IMR-90 (cell line): ENCODE measurements at regions not wholly inside any gene's neighbourhood (a gene's known extent, or its start where the extent isn't known, plus 50 kb on each side); places are given as distances from the start of the nearest gene placed in this dataset.

Experiments
- ATAC-seq: fragments of 200-7000 bp; cut with Tn5 transposase; 2 replicates; pipeline ENCODE4 v1.9.1; 2020; ENCODE audit warnings: low read depth, mild to moderate bottlenecking, moderate library complexity
- BruUV-seq: library from RNA; stranded (reverse); fragments of 400-500 nt; replicated peaks from 2 replicates; lab custom pipeline; 2021; lab: Mats Ljungman, UMichigan
- CTCF ChIA-PET: fragments of 300-600 bp; formaldehyde crosslinking; extraction: SDS; loops from one replicate; lab custom pipeline; 2021; ENCODE audit warnings: antibody characterized with exemption; lab: Yijun Ruan, JAX
- POLR2A ChIA-PET: fragments of 300-600 bp; sonication (Branson Sonifier 250); formaldehyde crosslinking; loops from one replicate; lab custom pipeline; 2022; ENCODE audit warnings: antibody characterized with exemption; ENCODE audit not compliant: unreplicated experiment; lab: Charles Lee
- DNase-seq: peaks from one replicate; pipeline ENCODE4 v3.0.0; 2013
- H2AFZ ChIP-seq: replicated peaks from 2 replicates; pipeline ENCODE3; 2013; ENCODE audit warnings: low read length, mild to moderate bottlenecking; ENCODE audit not compliant: poor library complexity
- H2AK5ac ChIP-seq: 2 replicates; pipeline ENCODE4 v1.6.1; 2013; ENCODE audit warnings: low read depth, low read length, inconsistent platforms
- H2AK9ac ChIP-seq: replicated peaks from 2 replicates; pipeline ENCODE3; 2013; ENCODE audit warnings: mild to moderate bottlenecking, low read depth, low read length, moderate library complexity; ENCODE audit not compliant: poor library complexity
- H2BK120ac ChIP-seq: 2 replicates; pipeline ENCODE4 v1.6.1; 2013; ENCODE audit warnings: low read depth, low read length, inconsistent platforms
- H2BK15ac ChIP-seq: 3 replicates; pipeline ENCODE4 v1.6.1; 2013; ENCODE audit warnings: low read depth, low read length, inconsistent platforms
- H2BK20ac ChIP-seq: 2 replicates; pipeline ENCODE4 v1.6.1; 2013; ENCODE audit warnings: low read depth, mild to moderate bottlenecking, inconsistent platforms, low read length, moderate library complexity
- H2BK5ac ChIP-seq: 2 replicates; pipeline ENCODE4 v1.6.1; 2013; ENCODE audit warnings: mild to moderate bottlenecking, low read depth, low read length, inconsistent platforms; ENCODE audit not compliant: poor library complexity, severe bottlenecking
- H3K14ac ChIP-seq: replicated peaks from 2 replicates; pipeline ENCODE4 v1.6.1; 2013; ENCODE audit warnings: low read depth, low read length, inconsistent platforms
- H3K18ac ChIP-seq: 2 replicates; pipeline ENCODE4 v1.6.1; 2013; ENCODE audit warnings: low read depth, low read length, control low read depth
- H3K23ac ChIP-seq: 2 replicates; pipeline ENCODE4 v1.6.1; 2013; ENCODE audit warnings: low read depth, low read length, inconsistent platforms
- H3K27ac ChIP-seq: 2 replicates; pipeline ENCODE4 v1.5.1; 2013; ENCODE audit warnings: mild to moderate bottlenecking, control low read depth, low read length; ENCODE audit not compliant: insufficient read depth
- H3K27me3 ChIP-seq: 2 replicates; pipeline ENCODE4 v1.6.1; 2013; ENCODE audit warnings: low read length; ENCODE audit not compliant: control insufficient read depth, insufficient read depth
- H3K36me3 ChIP-seq: 2 replicates; pipeline ENCODE4 v1.6.1; 2013; ENCODE audit warnings: low read length, mixed read lengths; ENCODE audit not compliant: control insufficient read depth, insufficient read depth
- H3K4ac ChIP-seq: 2 replicates; pipeline ENCODE4 v1.6.1; 2013; ENCODE audit warnings: low read depth, low read length, inconsistent platforms
- H3K4me1 ChIP-seq: 2 replicates; pipeline ENCODE4 v1.6.1; 2013; ENCODE audit warnings: low read length, mixed read lengths; ENCODE audit not compliant: control insufficient read depth, insufficient read depth
- H3K4me2 ChIP-seq: 2 replicates; pipeline ENCODE4 v1.6.1; 2013; ENCODE audit warnings: low read depth, mild to moderate bottlenecking, control low read depth, low read length, moderate library complexity
- H3K4me3 ChIP-seq: 2 replicates; pipeline ENCODE4 v1.5.1; 2013; ENCODE audit warnings: low read depth, mild to moderate bottlenecking, control low read depth, low read length, moderate library complexity; ENCODE audit not compliant: insufficient read depth
- H3K56ac ChIP-seq: 2 replicates; pipeline ENCODE4 v1.6.1; 2013; ENCODE audit warnings: low read length, inconsistent platforms; ENCODE audit not compliant: insufficient read depth; ENCODE audit errors: extremely low read depth
- H3K79me1 ChIP-seq, 2 experiments: 2 replicates each; pipeline ENCODE4 v1.6.1; 2013; ENCODE audit warnings: low read length in 2 of 2, inconsistent platforms in 1 of 2, low read depth in 1 of 2
- H3K9ac ChIP-seq: 2 replicates; pipeline ENCODE4 v1.6.1; 2013; ENCODE audit warnings: low read depth, low read length, control low read depth
- H3K9me1 ChIP-seq: 2 replicates; pipeline ENCODE4 v1.6.1; 2013; ENCODE audit warnings: low read length, inconsistent platforms; ENCODE audit not compliant: insufficient read depth
- H3K9me3 ChIP-seq: 2 replicates; pipeline ENCODE4 v1.6.1; 2013; ENCODE audit warnings: low read length; ENCODE audit not compliant: control insufficient read depth, insufficient read depth
- H4K20me1 ChIP-seq: 2 replicates; pipeline ENCODE4 v1.6.1; 2013; ENCODE audit warnings: low read length, inconsistent platforms; ENCODE audit not compliant: insufficient read depth
- H4K5ac ChIP-seq: 2 replicates; pipeline ENCODE4 v1.6.1; 2013; ENCODE audit warnings: mild to moderate bottlenecking, low read depth, low read length, control low read depth
- H4K8ac ChIP-seq, 2 experiments: 2 replicates each; pipeline ENCODE4 v1.6.1; 2013; ENCODE audit warnings: low read depth in 2 of 2, low read length in 2 of 2, control low read depth in 1 of 2, inconsistent platforms in 1 of 2
- H4K91ac ChIP-seq: 2 replicates; pipeline ENCODE4 v1.6.1; 2013; ENCODE audit warnings: low read depth, low read length, inconsistent platforms; ENCODE audit not compliant: insufficient read depth
- CEBPB ChIP-seq: IDR thresholded peaks from 2 replicates; pipeline ENCODE4 v1.6.1; 2012; ENCODE audit warnings: low read depth, low read length, improper control_type of control experiment
- CHD1 ChIP-seq: IDR thresholded peaks from 2 replicates; pipeline ENCODE4 v1.6.1; 2012; ENCODE audit warnings: low read depth, low read length, improper control_type of control experiment
- NFE2L2 ChIP-seq: fragments of 150-350 bp; IDR thresholded peaks from 2 replicates; pipeline ENCODE4 v1.6.1; 2016; ENCODE audit warnings: low read depth, mild to moderate bottlenecking, low read length
- RCOR1 ChIP-seq: IDR thresholded peaks from 2 replicates; pipeline ENCODE4 v1.6.1; 2012; ENCODE audit warnings: mild to moderate bottlenecking, low read length, improper control_type of control experiment; ENCODE audit not compliant: insufficient replicate concordance
- WGBS, 2 experiments: methylation state at CpG; one replicate each; pipeline versions ENCODE4 v1.1.5 to v1.1.7; 2013; ENCODE audit warnings: missing lambda C conversion rate in 2 of 2; ENCODE audit not compliant: insufficient read length in 1 of 2; ENCODE audit errors: extremely low coverage in 2 of 2; 5-methylcytosine and 5-hydroxymethylcytosine counted together
- dilution Hi-C: fragments of 300-500 bp; cut with HindIII; formaldehyde crosslinking; loops from one replicate; pipeline ENCODE4 v1.14.3; 2018; ENCODE audit warnings: low sequenced_read_pairs; ENCODE audit not compliant: unreplicated experiment
- in situ Hi-C: fragments of 300-500 bp; cut with MboI; formaldehyde crosslinking; loops from 3 replicates; pipeline ENCODE4 v1.14.3; 2019; ENCODE audit warnings: low sequenced_read_pairs, inconsistent platforms, mixed read lengths
- intact Hi-C: fragments of 100-400 bp; cut with micrococcal nuclease; formaldehyde crosslinking; loops from 2 replicates; pipeline ENCODE4 v1.10.0; 2022
- TF ChIP-seq, protein P1 (sequence below): conservative IDR thresholded peaks from 2 replicates; pipeline ENCODE4 v1.5.1; 2012; ENCODE audit warnings: mild to moderate bottlenecking, low read depth, low read length, improper control_type of control experiment
- TF ChIP-seq, protein P2 (sequence below): fragments of 150-350 bp; IDR thresholded peaks from 2 replicates; pipeline ENCODE4 v1.6.1; 2017; ENCODE audit warnings: mild to moderate bottlenecking, antibody characterized with exemption, low read length, low read depth

DNA sequence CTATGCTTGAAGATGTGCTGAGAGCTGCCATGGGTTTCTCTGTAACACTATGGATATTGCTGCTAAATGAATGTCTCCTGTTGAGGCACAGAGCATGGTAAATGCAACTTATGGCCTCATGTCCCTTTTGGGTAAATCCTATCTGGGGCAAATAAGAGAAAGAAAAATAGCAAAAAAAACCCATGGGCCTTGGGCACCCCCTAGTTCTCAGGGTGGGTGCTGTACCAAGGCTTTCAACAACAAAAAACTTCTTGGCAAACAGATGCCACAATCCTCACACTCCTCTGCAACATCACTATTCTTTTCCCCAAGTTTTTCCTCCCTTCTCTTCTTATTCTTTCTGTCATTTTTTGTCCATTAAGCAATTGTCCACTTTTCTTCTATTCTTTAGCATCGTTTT lies 340.1 kb upstream of the ROBO2 start:
- ChIA-PET CTCF (no interaction called here), POLR2A (no interaction called here)
- no peaks in the 10 kb centered on the region for H3K4me1 ChIP-seq
- no peak overlapping the region for H4K8ac ChIP-seq
- no peak overlapping the region for H2AFZ ChIP-seq
- H2BK15ac ChIP-seq: no peak overlapping the region
- H4K91ac ChIP-seq: no peak overlapping the region
- no peak overlapping the region; the same call in 1 of the 2 replicates for H3K23ac ChIP-seq
- no peak overlapping the region for H2BK20ac ChIP-seq
- TF ChIP-seq RCOR1 (no peak), CHD1 (no peak), NFE2L2 (no peak), CEBPB (no peak)
- TF ChIP-seq, protein P1, sequence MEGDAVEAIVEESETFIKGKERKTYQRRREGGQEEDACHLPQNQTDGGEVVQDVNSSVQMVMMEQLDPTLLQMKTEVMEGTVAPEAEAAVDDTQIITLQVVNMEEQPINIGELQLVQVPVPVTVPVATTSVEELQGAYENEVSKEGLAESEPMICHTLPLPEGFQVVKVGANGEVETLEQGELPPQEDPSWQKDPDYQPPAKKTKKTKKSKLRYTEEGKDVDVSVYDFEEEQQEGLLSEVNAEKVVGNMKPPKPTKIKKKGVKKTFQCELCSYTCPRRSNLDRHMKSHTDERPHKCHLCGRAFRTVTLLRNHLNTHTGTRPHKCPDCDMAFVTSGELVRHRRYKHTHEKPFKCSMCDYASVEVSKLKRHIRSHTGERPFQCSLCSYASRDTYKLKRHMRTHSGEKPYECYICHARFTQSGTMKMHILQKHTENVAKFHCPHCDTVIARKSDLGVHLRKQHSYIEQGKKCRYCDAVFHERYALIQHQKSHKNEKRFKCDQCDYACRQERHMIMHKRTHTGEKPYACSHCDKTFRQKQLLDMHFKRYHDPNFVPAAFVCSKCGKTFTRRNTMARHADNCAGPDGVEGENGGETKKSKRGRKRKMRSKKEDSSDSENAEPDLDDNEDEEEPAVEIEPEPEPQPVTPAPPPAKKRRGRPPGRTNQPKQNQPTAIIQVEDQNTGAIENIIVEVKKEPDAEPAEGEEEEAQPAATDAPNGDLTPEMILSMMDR: no peak
- TF ChIP-seq, protein P2, sequence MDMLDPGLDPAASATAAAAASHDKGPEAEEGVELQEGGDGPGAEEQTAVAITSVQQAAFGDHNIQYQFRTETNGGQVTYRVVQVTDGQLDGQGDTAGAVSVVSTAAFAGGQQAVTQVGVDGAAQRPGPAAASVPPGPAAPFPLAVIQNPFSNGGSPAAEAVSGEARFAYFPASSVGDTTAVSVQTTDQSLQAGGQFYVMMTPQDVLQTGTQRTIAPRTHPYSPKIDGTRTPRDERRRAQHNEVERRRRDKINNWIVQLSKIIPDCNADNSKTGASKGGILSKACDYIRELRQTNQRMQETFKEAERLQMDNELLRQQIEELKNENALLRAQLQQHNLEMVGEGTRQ: no peak
- no peak overlapping the region for H3K56ac ChIP-seq
- no peak overlapping the region for H3K4ac ChIP-seq
- no peaks in the 10 kb centered on the region for H3K79me1 ChIP-seq
- no peak overlapping the region for H2BK5ac ChIP-seq
- in situ Hi-C loops (no loop called here), intact Hi-C loops (no loop called here), dilution Hi-C loops (no loop called here)
- H2AK5ac ChIP-seq: no peak overlapping the region
- no peak overlapping the region for H3K4me3 ChIP-seq
- H3K27me3 ChIP-seq: no peaks in the 10 kb centered on the region
- DNase-seq: no peak
- no peaks in the 10 kb centered on the region for H4K20me1 ChIP-seq
- H3K27ac ChIP-seq: no peak overlapping the region
- WGBS, 2 experiments: 57% methylated on average over 1 of the region's 1 CpG; no CpG with 5 or more reads in 1 of the 2 experiments
- H3K18ac ChIP-seq: no peak overlapping the region
- H3K9me1 ChIP-seq: no peaks in the 10 kb centered on the region
- no peak overlapping the region for H3K9ac ChIP-seq
- no peak overlapping the region for H3K4me2 ChIP-seq
- no peak overlapping the region for H3K14ac ChIP-seq
- no peaks in the 10 kb centered on the region for H3K36me3 ChIP-seq
- H2BK120ac ChIP-seq: no peak overlapping the region
- H3K9me3 ChIP-seq: no peaks in the 10 kb centered on the region
- no peak overlapping the region for H2AK9ac ChIP-seq
- no TSS peak for BruUV-seq
- peak; percentile 41; the same call in 1 of the 2 replicates for ATAC-seq
- H4K5ac ChIP-seq: no peak overlapping the region
